Osteoblast (primary cell): ENCODE measurements at regions not wholly inside any gene's neighbourhood (a gene's known extent, or its start where the extent isn't known, plus 50 kb on each side); places are given as distances from the start of the nearest gene placed in this dataset.

Source experiments
- DNase-seq: peaks from one replicate; pipeline ENCODE4 v3.0.0; 2011; ENCODE audit warnings: low spot score, mixed read lengths; ENCODE audit not compliant: insufficient read length; ENCODE audit errors: missing footprints
- H2AFZ ChIP-seq: 2 replicates; pipeline ENCODE4 v1.6.0; 2011; ENCODE audit warnings: mild to moderate bottlenecking, low read length
- H3K27ac ChIP-seq: 2 replicates; pipeline ENCODE4 v1.5.1; 2011; ENCODE audit warnings: mild to moderate bottlenecking, low read depth, low read length, moderate library complexity
- H3K27me3 ChIP-seq: 2 replicates; pipeline ENCODE4 v1.6.0; 2012; ENCODE audit warnings: mild to moderate bottlenecking, control low read depth, inconsistent platforms, low read length, moderate library complexity; ENCODE audit not compliant: insufficient read depth
- H3K36me3 ChIP-seq: 2 replicates; pipeline ENCODE4 v1.5.1; 2011; ENCODE audit warnings: mild to moderate bottlenecking, low read length, control low read depth, moderate library complexity; ENCODE audit not compliant: insufficient read depth
- H3K4me1 ChIP-seq: 2 replicates; pipeline ENCODE4 v1.5.1; 2011; ENCODE audit warnings: mild to moderate bottlenecking, low read length, control low read depth, moderate library complexity; ENCODE audit not compliant: insufficient read depth
- H3K4me2 ChIP-seq: 2 replicates; pipeline ENCODE4 v1.6.0; 2011; ENCODE audit warnings: mild to moderate bottlenecking, low read length; ENCODE audit not compliant: insufficient read depth
- H3K4me3 ChIP-seq: fragments of 200-600 bp; sonication (generic); 3 replicates; pipeline ENCODE4 v1.5.1; 2012; ENCODE audit warnings: mild to moderate bottlenecking, low read length, inconsistent platforms; ENCODE audit not compliant: insufficient read depth
- H3K79me2 ChIP-seq: 2 replicates; pipeline ENCODE4 v1.6.0; 2012; ENCODE audit warnings: mild to moderate bottlenecking, low read length, control low read depth, inconsistent platforms; ENCODE audit not compliant: insufficient read depth
- H3K9me3 ChIP-seq: 2 replicates; pipeline ENCODE4 v1.5.1; 2011; ENCODE audit warnings: low read depth, low read length, control low read depth
- H4K20me1 ChIP-seq: 2 replicates; pipeline ENCODE4 v1.6.0; 2012; ENCODE audit warnings: mild to moderate bottlenecking, low read length, control low read depth; ENCODE audit not compliant: insufficient read depth
- CTCF ChIP-seq: IDR thresholded peaks from 2 replicates; pipeline ENCODE4 v1.5.1; 2011; ENCODE audit warnings: mild to moderate bottlenecking, low read depth, low read length, moderate library complexity; ENCODE audit errors: extremely low read depth

GRCh38 chr12:67822826-67823225, 166.4 kb upstream of the IFNG-AS1 start:
- no peaks in the 10 kb centered on the region for H3K79me2 ChIP-seq
- no peaks in the 10 kb centered on the region for H3K9me3 ChIP-seq
- H3K4me3 ChIP-seq: no peak overlapping the region
- no peak overlapping the region for H2AFZ ChIP-seq
- no peak for TF ChIP-seq CTCF
- H3K4me2 ChIP-seq: no peak overlapping the region
- H3K27me3 ChIP-seq: no peaks in the 10 kb centered on the region
- H4K20me1 ChIP-seq: no peaks in the 10 kb centered on the region
- peaks cover 18% of the 10 kb centered on the region for H3K4me1 ChIP-seq
- DNase-seq: no peak
- H3K27ac ChIP-seq: no peak overlapping the region
- H3K36me3 ChIP-seq: no peaks in the 10 kb centered on the region

DNA sequence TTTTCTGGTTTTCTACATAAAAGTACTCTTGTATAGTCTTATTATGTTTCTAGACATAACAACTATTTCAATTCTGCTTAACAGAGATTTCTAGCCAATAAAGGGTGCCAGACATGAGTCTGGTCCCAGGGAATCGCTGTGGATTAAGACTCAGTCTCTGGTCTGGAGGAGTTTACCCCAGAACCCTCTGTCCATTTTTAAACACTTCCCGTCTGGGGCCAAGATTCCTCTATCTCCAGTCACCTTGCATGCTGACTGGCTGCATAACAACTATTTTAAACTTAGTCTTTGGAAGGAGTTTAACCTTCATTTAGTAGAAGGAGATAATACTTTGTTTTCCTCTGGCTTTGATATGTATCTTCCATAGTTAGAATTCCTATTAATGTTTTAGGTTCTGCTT, 163.1 kb upstream of the IFNG-AS1 start:
- DNase-seq: no peak
- H3K27ac ChIP-seq: peak overlapping the region; percentile 96
- TF ChIP-seq CTCF: no peak
- no peaks in the 10 kb centered on the region for H3K79me2 ChIP-seq
- no peak overlapping the region for H3K4me3 ChIP-seq
- H3K4me1 ChIP-seq: peaks cover 26% of the 10 kb centered on the region
- H2AFZ ChIP-seq: peak overlapping the region; percentile 16
- no peaks in the 10 kb centered on the region for H3K27me3 ChIP-seq
- H3K36me3 ChIP-seq: no peaks in the 10 kb centered on the region
- no peaks in the 10 kb centered on the region for H3K9me3 ChIP-seq
- H3K4me2 ChIP-seq: no peak overlapping the region
- no peaks in the 10 kb centered on the region for H4K20me1 ChIP-seq

- Histone ChIP-seq H4K20me1 (no peaks in the 10 kb centered on the region), H3K4me3 (peak overlapping the region; percentile 70), H3K36me3 (no peaks in the 10 kb centered on the region), H2AFZ (peak overlapping the region; percentile 63), H3K79me2 (no peaks in the 10 kb centered on the region), H3K9me3 (no peaks in the 10 kb centered on the region), H3K27me3 (no peaks in the 10 kb centered on the region), H3K27ac (peak overlapping the region; percentile 96), H3K4me1 (peaks cover 26% of the 10 kb centered on the region), H3K4me2 (peak overlapping the region; percentile 77)
- no peak for DNase-seq
- no peak for TF ChIP-seq CTCF
Observed at GRCh38 chr12:67826946-67827720, 162.1 kb upstream of the IFNG-AS1 start.

DNA sequence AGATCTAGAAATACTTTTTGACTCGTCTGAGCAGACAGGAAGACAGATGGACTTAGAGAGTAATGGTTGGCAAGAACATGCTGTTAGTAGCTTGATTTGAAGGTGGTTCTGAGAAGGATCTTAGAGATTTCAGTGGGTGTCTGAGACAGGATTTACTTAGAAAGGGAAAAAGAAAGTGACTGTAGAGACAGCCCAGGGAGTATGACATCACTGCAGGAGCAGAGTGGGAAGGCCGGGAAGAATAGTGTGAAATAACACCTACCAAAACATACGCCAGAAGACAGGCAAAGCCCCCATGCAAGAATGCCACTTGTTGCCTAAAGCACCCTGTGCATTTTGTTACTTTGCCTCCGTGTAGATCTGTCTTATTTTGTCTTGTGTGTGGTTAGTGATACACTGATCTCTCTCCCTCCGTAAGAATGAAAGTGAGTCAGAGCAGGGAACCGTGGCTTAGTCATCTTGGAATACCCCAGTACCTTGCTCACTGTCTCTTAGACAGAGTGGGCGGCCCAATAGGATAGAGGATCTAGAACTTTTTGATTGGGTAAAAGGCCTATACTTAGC, 161.3 kb upstream of the IFNG-AS1 start:
- H2AFZ ChIP-seq: peak overlapping the region; percentile 63
- H4K20me1 ChIP-seq: no peaks in the 10 kb centered on the region
- H3K27me3 ChIP-seq: no peaks in the 10 kb centered on the region
- peaks cover 26% of the 10 kb centered on the region for H3K4me1 ChIP-seq
- H3K4me2 ChIP-seq: peak overlapping the region; percentile 77
- H3K4me3 ChIP-seq: peak overlapping the region; percentile 70
- H3K27ac ChIP-seq: peak overlapping the region; percentile 96
- TF ChIP-seq CTCF: no peak
- peak; percentile 92 for DNase-seq
- H3K79me2 ChIP-seq: no peaks in the 10 kb centered on the region
- no peaks in the 10 kb centered on the region for H3K9me3 ChIP-seq
- no peaks in the 10 kb centered on the region for H3K36me3 ChIP-seq
